NB4 (cell line): ENCODE measurements at regions not wholly inside any gene's neighbourhood (a gene's known extent, or its start where the extent isn't known, plus 50 kb on each side); places are given as distances from the start of the nearest gene placed in this dataset.

Experiments used
- CTCF ChIP-seq: IDR thresholded peaks from one replicate; pipeline ENCODE4 v1.5.1; 2012; ENCODE audit warnings: low read depth, low read length
- MAX ChIP-seq: IDR thresholded peaks from 2 replicates; pipeline ENCODE4 v1.6.1; 2011; ENCODE audit warnings: low read depth, low read length
- MYC ChIP-seq: IDR thresholded peaks from 2 replicates; pipeline ENCODE4 v1.6.1; 2011; ENCODE audit warnings: low read depth, low read length

GRCh38 chr10:9877978-9878377 is 1139.7 kb upstream of the CELF2 start:
- no peak for TF ChIP-seq CTCF
- TF ChIP-seq MAX: no peak
- no peak for TF ChIP-seq MYC
